H1 (cell line): ENCODE measurements at regions not wholly inside any gene's neighbourhood (a gene's known extent, or its start where the extent isn't known, plus 50 kb on each side); places are given as distances from the start of the nearest gene placed in this dataset.

Experiments used
- FOSL1 ChIP-seq: IDR thresholded peaks from 2 replicates; pipeline ENCODE4 v1.6.1; 2011; ENCODE audit warnings: mild to moderate bottlenecking, low read depth, low read length, moderate library complexity; ENCODE audit not compliant: insufficient read depth
- SIRT6 ChIP-seq: IDR thresholded peaks from one replicate; pipeline ENCODE4 v1.7.1; 2012; ENCODE audit warnings: low read length, inconsistent platforms
- SUZ12 ChIP-seq: fragments of 200-600 bp; sonication (generic); IDR thresholded peaks from 2 replicates; pipeline ENCODE4 v1.6.1; 2012; ENCODE audit warnings: mild to moderate bottlenecking, inconsistent platforms, low read length, moderate library complexity, mixed read lengths
- TF ChIP-seq, protein P1 (sequence below): IDR thresholded peaks from 2 replicates; pipeline ENCODE4 v1.6.1; 2011; ENCODE audit warnings: low read depth, mild to moderate bottlenecking, low read length; ENCODE audit not compliant: insufficient read depth

GRCh38 chr5:93275376-93275775 lies 305.6 kb downstream of the NR2F1-AS1 start (continued):
- TF ChIP-seq, protein P1, sequence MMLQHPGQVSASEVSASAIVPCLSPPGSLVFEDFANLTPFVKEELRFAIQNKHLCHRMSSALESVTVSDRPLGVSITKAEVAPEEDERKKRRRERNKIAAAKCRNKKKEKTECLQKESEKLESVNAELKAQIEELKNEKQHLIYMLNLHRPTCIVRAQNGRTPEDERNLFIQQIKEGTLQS, result no peak
- no peak for TF ChIP-seq SUZ12
- TF ChIP-seq FOSL1, result no peak
- no peak for TF ChIP-seq SIRT6
